HFF-Myc (cell line): ENCODE measurements at regions not wholly inside any gene's neighbourhood (a gene's known extent, or its start where the extent isn't known, plus 50 kb on each side); places are given as distances from the start of the nearest gene placed in this dataset.

ENCODE experiments used
- DNase-seq: peaks from one replicate; pipeline ENCODE4 v3.0.0-alpha.2; 2011; ENCODE audit warnings: low read depth; ENCODE audit errors: extremely low read depth
- H3K4me3 ChIP-seq: replicated peaks from 2 replicates; pipeline ENCODE4 v1.5.1; 2011; ENCODE audit warnings: low read depth, mild to moderate bottlenecking, control low read depth, low read length
- CTCF ChIP-seq: IDR thresholded peaks from 2 replicates; pipeline ENCODE4 v1.5.1; 2012; ENCODE audit warnings: mild to moderate bottlenecking, low read depth, low read length, control low read depth; ENCODE audit errors: missing control alignments

GRCh38 chr9:121563881-121564460, 64.3 kb upstream of the GGTA1 start:
- no peak for TF ChIP-seq CTCF
- no peak for DNase-seq
- no peak overlapping the region for H3K4me3 ChIP-seq

GRCh38 chr9:121564504-121565260, 65.0 kb upstream of the GGTA1 start:
- DNase-seq, result no peak
- no peak overlapping the region for H3K4me3 ChIP-seq
- TF ChIP-seq CTCF, result no peak

- DNase-seq, result no peak
- H3K4me3 ChIP-seq, result no peak overlapping the region
- TF ChIP-seq CTCF, result no peak
Observed at GRCh38 chr9:121566481-121567465, 67.1 kb upstream of the GGTA1 start.

- TF ChIP-seq CTCF, result no peak
- DNase-seq, result no peak
- H3K4me3 ChIP-seq, result no peak overlapping the region
Observed at GRCh38 chr9:121567500-121568342, 68.1 kb upstream of the GGTA1 start.

- H3K4me3 ChIP-seq, result no peak overlapping the region
- DNase-seq, result no peak
Observed at GRCh38 chr9:121568343-121569265, 69.0 kb upstream of the GGTA1 start.

More at GRCh38 chr9:121568343-121569265, 69.0 kb upstream of the GGTA1 start:
- TF ChIP-seq CTCF, result no peak
